ENCODE measurements at regions not wholly inside any gene's neighbourhood (a gene's known extent, or its start where the extent isn't known, plus 50 kb on each side); places are given as distances from the start of the nearest gene placed in this dataset.

DNA sequence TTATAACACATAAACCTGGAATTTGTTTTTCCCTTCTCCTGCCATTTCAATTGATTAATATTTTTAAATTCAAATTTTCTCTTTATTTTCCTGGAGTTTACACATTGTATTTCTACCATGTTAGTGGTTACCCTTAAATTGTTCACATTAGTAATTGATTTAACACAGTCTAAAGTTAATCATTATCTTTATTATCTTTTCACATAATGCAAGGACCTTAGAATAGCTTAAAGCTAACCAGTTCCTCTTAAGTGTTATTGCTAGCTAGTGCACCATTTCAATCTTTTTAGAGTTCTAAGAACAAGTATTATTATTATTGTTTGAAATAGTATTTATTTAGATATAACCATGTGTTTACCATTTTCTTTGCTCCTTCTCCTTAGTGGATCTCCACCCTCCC is 251.2 kb upstream of the FBXL7 start:
- ChIA-PET POLR2A (ENCODE audit: partially characterized antibody) (no interaction called here), CTCF (ENCODE audit: partially characterized antibody) (interaction anchor here (0.8 to 1.0 kb wide), 2 partner anchors 12 to 27 kb away, joined by 3 read pairs; no protein-coding TSS in a partner anchor)
- Histone ChIP-seq H3K14ac (ENCODE audit: insufficient read length) (no peak overlapping the region), H3K56ac (replicated peaks; ENCODE audit: insufficient read length, low read depth, low read length) (no peak overlapping the region), H3K4me1 (replicated peaks in 1 of 4; ENCODE audit: control insufficient read depth in 3 of 4, insufficient read depth in 4 of 4, low read length in 3 of 4) (no peaks in the 10 kb centered on the region), H4K5ac (ENCODE audit: insufficient read length, low read depth, low read length) (no peak overlapping the region), H2AFZ (ENCODE audit: low read length) (no peak overlapping the region), H3K18ac (ENCODE audit: extremely low read depth, low read length) (no peak overlapping the region), H4K8ac (ENCODE audit: extremely low read depth, insufficient read depth, low read length) (no peak overlapping the region), H2BK20ac (ENCODE audit: low read length) (no peak overlapping the region), H3K79me1 (ENCODE audit: low read depth, low read length) (no peaks in the 10 kb centered on the region), H3K23me2 (ENCODE audit: low read depth, low read length) (no peaks in the 10 kb centered on the region; the same call in 1 of the 2 replicates), H3K27ac (ENCODE audit: low read depth, low read length) (no peak overlapping the region), H4K20me1 (replicated peaks in 1 of 2; ENCODE audit: control insufficient read depth in 1 of 2, insufficient read depth in 2 of 2, low read length in 2 of 2) (no peaks in the 10 kb centered on the region), H3K36me3 (ENCODE audit: control insufficient read depth in 2 of 4, insufficient read depth in 4 of 4, low read length in 3 of 4) (no peaks in the 10 kb centered on the region), H2BK12ac (ENCODE audit: low read depth, low read length) (no peak overlapping the region), H3K79me2 (ENCODE audit: control insufficient read depth in 1 of 2, insufficient read depth in 2 of 2, low read length in 2 of 2) (no peaks in the 10 kb centered on the region), H4K91ac (replicated peaks; ENCODE audit: insufficient read length, low read length) (no peak overlapping the region), H2BK15ac (ENCODE audit: low read length) (no peak overlapping the region), H3K27me3 (replicated peaks in 1 of 4; ENCODE audit: control insufficient read depth in 3 of 4, extremely low read depth in 1 of 4, insufficient read depth in 3 of 4, low read length in 3 of 4) (no peaks in the 10 kb centered on the region), H2BK120ac (replicated peaks; ENCODE audit: low read depth, low read length) (no peak overlapping the region), H3K4me2 (ENCODE audit: insufficient read depth in 1 of 2, low read depth in 2 of 2, low read length in 2 of 2) (no peak overlapping the region), H3K9me3 (ENCODE audit: insufficient read depth in 2 of 2, low read depth in 1 of 2, low read length in 1 of 2) (peaks cover 4 to 5% of the 10 kb centered on the region in 2 experiments; a peak in 1 of 4 replicates), H3K4me3 (ENCODE audit: extremely low read depth in 1 of 4, insufficient read depth in 2 of 4, low read depth in 3 of 4, low read length in 4 of 4) (no peak overlapping the region), H3K9ac (replicated peaks in 1 of 4; ENCODE audit: extremely low read depth in 1 of 4, low read depth in 3 of 4, low read length in 3 of 4) (no peak overlapping the region), H2BK5ac (ENCODE audit: low read depth, low read length) (no peak overlapping the region), H3K23ac (ENCODE audit: insufficient read length) (no peak overlapping the region), H2AK5ac (ENCODE audit: low read depth, low read length) (no peak overlapping the region), H3K4ac (replicated peaks; ENCODE audit: insufficient read length, low read depth, low read length) (no peak overlapping the region)
- TF ChIP-seq SIRT6 (IDR thresholded peaks at IDR 0.05; ENCODE audit: low read length) (no peak), CHD1 (IDR thresholded peaks at IDR 0.05; ENCODE audit: low read depth, low read length) (no peak), EP300 (IDR thresholded peaks at IDR 0.05; ENCODE audit: borderline replicate concordance in 1 of 2, low read depth in 2 of 2, low read length in 2 of 2) (no peak), NRF1 (IDR thresholded peaks at IDR 0.05; ENCODE audit: low read depth, low read length) (no peak), GABPA (IDR thresholded peaks at IDR 0.05; ENCODE audit: borderline replicate concordance, insufficient read depth, low read length) (no peak)
- no peak for DNase-seq (ENCODE audit: low read depth in 1 of 2, low spot score in 2 of 2)
- no peak for FAIRE-seq

All from H1 (cell line).